Mammary epithelial cell (primary cell): ENCODE measurements at regions not wholly inside any gene's neighbourhood (a gene's known extent, or its start where the extent isn't known, plus 50 kb on each side); places are given as distances from the start of the nearest gene placed in this dataset.

ENCODE experiments used
- EZH2 ChIP-seq: IDR thresholded peaks from 2 replicates; pipeline ENCODE4 v1.6.1; 2012; ENCODE audit warnings: low read length, inconsistent platforms, borderline replicate concordance
- TF ChIP-seq, protein P1 (sequence below), 2 donors: IDR thresholded peaks in 1 of 2; conservative IDR thresholded peaks in 1 of 2; 2 replicates each; pipeline ENCODE4 v1.5.1; 2011 to 2012; ENCODE audit warnings: inconsistent platforms in 2 of 2, low read length in 2 of 2, mild to moderate bottlenecking in 2 of 2, control low read depth in 1 of 2, low read depth in 1 of 2; ENCODE audit not compliant: insufficient read depth in 1 of 2; ENCODE audit errors: extremely low read depth in 1 of 2

DNA sequence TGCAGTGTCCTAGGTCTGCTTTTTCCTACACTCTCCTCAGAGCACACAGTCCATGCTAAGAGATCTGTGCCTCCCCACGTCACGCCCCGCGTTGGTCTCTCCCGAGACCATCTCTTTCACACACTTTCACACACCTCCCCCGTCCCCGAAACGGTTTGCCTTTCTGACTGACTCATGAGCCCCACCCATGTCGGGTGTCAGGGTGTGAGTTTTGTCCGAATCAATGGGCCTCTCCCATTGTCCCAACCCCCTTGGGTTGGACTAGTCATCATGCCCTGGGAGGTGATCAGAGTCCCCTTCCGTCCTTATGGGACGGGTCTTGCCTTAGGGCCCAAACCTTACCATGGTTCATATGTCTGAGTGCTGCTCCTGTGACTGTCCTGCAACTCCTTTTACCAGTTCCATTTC, 214.0 kb upstream of the HTR2A start:
- TF ChIP-seq, protein P1, sequence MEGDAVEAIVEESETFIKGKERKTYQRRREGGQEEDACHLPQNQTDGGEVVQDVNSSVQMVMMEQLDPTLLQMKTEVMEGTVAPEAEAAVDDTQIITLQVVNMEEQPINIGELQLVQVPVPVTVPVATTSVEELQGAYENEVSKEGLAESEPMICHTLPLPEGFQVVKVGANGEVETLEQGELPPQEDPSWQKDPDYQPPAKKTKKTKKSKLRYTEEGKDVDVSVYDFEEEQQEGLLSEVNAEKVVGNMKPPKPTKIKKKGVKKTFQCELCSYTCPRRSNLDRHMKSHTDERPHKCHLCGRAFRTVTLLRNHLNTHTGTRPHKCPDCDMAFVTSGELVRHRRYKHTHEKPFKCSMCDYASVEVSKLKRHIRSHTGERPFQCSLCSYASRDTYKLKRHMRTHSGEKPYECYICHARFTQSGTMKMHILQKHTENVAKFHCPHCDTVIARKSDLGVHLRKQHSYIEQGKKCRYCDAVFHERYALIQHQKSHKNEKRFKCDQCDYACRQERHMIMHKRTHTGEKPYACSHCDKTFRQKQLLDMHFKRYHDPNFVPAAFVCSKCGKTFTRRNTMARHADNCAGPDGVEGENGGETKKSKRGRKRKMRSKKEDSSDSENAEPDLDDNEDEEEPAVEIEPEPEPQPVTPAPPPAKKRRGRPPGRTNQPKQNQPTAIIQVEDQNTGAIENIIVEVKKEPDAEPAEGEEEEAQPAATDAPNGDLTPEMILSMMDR (conservative IDR thresholded peaks at IDR 0.05 in 1 of 2, IDR thresholded peaks at IDR 0.05 in 1 of 2; ENCODE audit: extremely low read depth in 1 of 2, insufficient read depth in 1 of 2, low read depth in 1 of 2, low read length in 2 of 2) = no peak
- TF ChIP-seq EZH2 = no peak
